Esophagus muscularis mucosa (tissue), 3 donors: ENCODE measurements at regions not wholly inside any gene's neighbourhood (a gene's known extent, or its start where the extent isn't known, plus 50 kb on each side); places are given as distances from the start of the nearest gene placed in this dataset.

Experiments
- CTCF ChIP-seq, 3 experiments: fragments of 200-600 bp in 2 of 3; fragments of 450-650 bp in 1 of 3; sonication (generic) in 2 of 3; IDR thresholded peaks; one replicate each; pipeline ENCODE4 v1.5.1; 2017 to 2019; ENCODE audit warnings: antibody characterized with exemption in 3 of 3, mild to moderate bottlenecking in 2 of 3, moderate library complexity in 1 of 3
- POLR2A ChIP-seq: fragments of 450-650 bp; IDR thresholded peaks from one replicate; pipeline ENCODE4 v1.6.1; 2017; ENCODE audit warnings: antibody characterized with exemption, moderate library complexity, mild to moderate bottlenecking, low read depth

GRCh38 chr15:95302206-95302605 lies 1028.3 kb upstream of the NR2F2 start:
- TF ChIP-seq CTCF (IDR thresholded peaks at IDR 0.05) (no peak), POLR2A (no peak)
